ENCODE measurements at regions not wholly inside any gene's neighbourhood (a gene's known extent, or its start where the extent isn't known, plus 50 kb on each side); places are given as distances from the start of the nearest gene placed in this dataset.

GRCh38 chr5:89015409-89015808 lies 132.4 kb upstream of the MEF2C start:
- no peak for TF ChIP-seq CTCF (IDR thresholded peaks at IDR 0.05; ENCODE audit: low read depth, low read length)
- CTCF ChIA-PET = no interaction called here
- Histone ChIP-seq H3K9me3 (ENCODE audit: control insufficient read depth, insufficient read depth, low read length) (no peaks in the 10 kb centered on the region), H3K27me3 (ENCODE audit: control insufficient read depth, insufficient read depth, low read length) (no peaks in the 10 kb centered on the region), H3K4me3 (ENCODE audit: low read depth, low read length) (no peak overlapping the region), H3K27ac (ENCODE audit: low read depth, low read length) (no peak overlapping the region)
- POLR2A ChIA-PET = no interaction called here
- no peak for DNase-seq (ENCODE audit: low read depth, low spot score)

DNA sequence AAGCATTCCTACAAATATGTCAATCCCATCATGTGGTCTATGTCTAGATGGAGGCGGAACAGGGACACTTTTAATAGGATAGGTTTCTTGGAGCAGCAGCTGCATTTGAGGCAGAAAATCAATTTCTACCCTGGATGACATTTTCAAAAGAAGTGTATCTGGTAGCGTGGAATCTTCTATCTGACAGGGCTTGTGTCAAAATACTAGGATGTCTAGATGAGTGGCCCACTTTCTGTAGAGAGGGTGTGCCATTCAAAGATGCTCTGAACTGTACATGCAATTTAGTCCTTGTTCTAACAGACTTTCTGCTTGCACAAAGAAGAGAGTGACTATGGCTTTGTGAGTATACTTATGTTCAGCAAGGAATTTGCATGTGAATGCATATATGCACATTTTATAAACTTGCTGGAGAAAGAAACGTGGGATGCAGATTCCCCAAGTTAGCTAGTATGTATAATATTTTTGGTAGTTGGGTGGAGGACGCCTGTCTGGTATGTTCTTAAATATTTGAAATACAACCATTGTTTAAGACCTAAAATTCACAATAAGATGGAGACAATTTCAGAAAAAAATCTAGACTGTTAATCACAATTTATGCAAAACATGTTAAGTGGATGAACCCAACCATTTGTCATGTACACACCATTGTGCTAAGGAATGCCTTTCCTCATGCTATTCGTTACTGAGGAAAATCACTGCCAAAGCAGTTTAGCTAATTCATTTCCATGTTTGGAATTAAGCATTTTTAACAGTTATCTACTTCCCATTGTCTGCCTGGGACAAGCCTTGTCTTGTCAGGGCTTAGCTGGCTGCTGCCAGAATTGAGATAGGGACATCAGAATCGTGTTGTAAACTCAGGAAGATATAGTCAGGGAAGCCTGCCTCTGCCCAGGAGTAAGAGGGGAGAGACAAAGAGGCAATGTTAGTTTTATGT lies 129.1 kb upstream of the MEF2C start:
- H3K4me3 ChIP-seq (ENCODE audit: low read depth, low read length) = no peak overlapping the region
- H3K27me3 ChIP-seq (ENCODE audit: control insufficient read depth, insufficient read depth, low read length) = no peaks in the 10 kb centered on the region
- H3K9me3 ChIP-seq (ENCODE audit: control insufficient read depth, insufficient read depth, low read length) = no peaks in the 10 kb centered on the region
- H3K27ac ChIP-seq (ENCODE audit: low read depth, low read length) = no peak overlapping the region
- no peak for TF ChIP-seq CTCF (IDR thresholded peaks at IDR 0.05; ENCODE audit: low read depth, low read length)
- POLR2A ChIA-PET = no interaction called here
- CTCF ChIA-PET = no interaction called here
- DNase-seq (ENCODE audit: low read depth, low spot score) = no peak

- POLR2A ChIA-PET = no interaction called here
- TF ChIP-seq CTCF (IDR thresholded peaks at IDR 0.05; ENCODE audit: low read depth, low read length) = no peak
These were observed 127.5 kb upstream of the MEF2C start for GRCh38 chr5:89010512-89010911.

DNA sequence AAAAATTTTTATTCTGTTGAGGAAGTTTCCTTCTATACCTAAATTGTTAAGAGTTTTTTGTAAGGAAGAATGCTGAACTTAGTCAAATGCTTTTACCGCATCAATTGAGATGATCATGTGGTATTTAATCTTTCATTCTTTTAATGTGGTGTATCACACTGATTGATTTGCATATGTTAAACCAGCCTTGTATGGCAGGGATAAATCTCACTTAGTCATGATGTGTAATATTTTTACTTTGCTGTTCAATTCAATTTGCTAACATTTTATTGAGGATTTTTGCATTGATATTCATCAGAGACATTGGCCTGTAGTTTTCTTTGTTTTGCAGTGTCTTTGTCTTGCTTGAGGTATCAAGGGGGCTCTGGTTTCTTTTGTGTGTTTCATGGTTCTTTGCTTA lies 125.3 kb upstream of the MEF2C start:
- H3K9me3 ChIP-seq (ENCODE audit: control insufficient read depth, insufficient read depth, low read length) = peaks cover 7% of the 10 kb centered on the region; the same call in 1 of the 2 replicates
- CTCF ChIA-PET = no interaction called here
- no peak overlapping the region for H3K4me3 ChIP-seq (ENCODE audit: low read depth, low read length)
- DNase-seq (ENCODE audit: low read depth, low spot score) = no peak
- POLR2A ChIA-PET = no interaction called here
- no peak for TF ChIP-seq CTCF (IDR thresholded peaks at IDR 0.05; ENCODE audit: low read depth, low read length)
- H3K27ac ChIP-seq (ENCODE audit: low read depth, low read length) = no peak overlapping the region
- H3K27me3 ChIP-seq (ENCODE audit: control insufficient read depth, insufficient read depth, low read length) = no peaks in the 10 kb centered on the region

More at GRCh38 chr5:89010512-89010911, 127.5 kb upstream of the MEF2C start:
- CTCF ChIA-PET = no interaction called here
- Histone ChIP-seq H3K27me3 (ENCODE audit: control insufficient read depth, insufficient read depth, low read length) (no peaks in the 10 kb centered on the region), H3K4me3 (ENCODE audit: low read depth, low read length) (no peak overlapping the region), H3K9me3 (ENCODE audit: control insufficient read depth, insufficient read depth, low read length) (no peaks in the 10 kb centered on the region), H3K27ac (ENCODE audit: low read depth, low read length) (no peak overlapping the region)
- DNase-seq (ENCODE audit: low read depth, low spot score) = no peak

- H3K4me3 ChIP-seq (ENCODE audit: low read depth, low read length) = no peak overlapping the region
These were observed 123.0 kb upstream of the MEF2C start for GRCh38 chr5:89005990-89006389.

More at GRCh38 chr5:89005990-89006389, 123.0 kb upstream of the MEF2C start:
- Histone ChIP-seq H3K27me3 (ENCODE audit: control insufficient read depth, insufficient read depth, low read length) (no peaks in the 10 kb centered on the region), H3K9me3 (ENCODE audit: control insufficient read depth, insufficient read depth, low read length) (peaks cover 7% of the 10 kb centered on the region; the same call in 1 of the 2 replicates), H3K27ac (ENCODE audit: low read depth, low read length) (no peak overlapping the region)
- TF ChIP-seq CTCF (IDR thresholded peaks at IDR 0.05; ENCODE audit: low read depth, low read length) = no peak
- ChIA-PET CTCF (no interaction called here), POLR2A (no interaction called here)
- DNase-seq (ENCODE audit: low read depth, low spot score) = no peak

All from AG04450 (cell line).